WTC11 (cell line): ENCODE measurements at regions not wholly inside any gene's neighbourhood (a gene's known extent, or its start where the extent isn't known, plus 50 kb on each side); places are given as distances from the start of the nearest gene placed in this dataset.

ENCODE experiments used
- ATAC-seq: fragments of 200-7000 bp; cut with Tn5 transposase; 2 replicates; pipeline ENCODE4 v1.10.0; 2021; ENCODE audit warnings: mild to moderate bottlenecking, moderate library complexity
- CTCF ChIA-PET: fragments of 300-600 bp; sonication (Branson Sonifier 250); formaldehyde crosslinking; loops from one replicate; lab custom pipeline; 2021; ENCODE audit warnings: antibody characterized with exemption; lab: Charles Lee
- POLR2A ChIA-PET: fragments of 350-600 bp; sonication (Branson Sonifier 250); formaldehyde crosslinking; loops from one replicate; lab custom pipeline; 2021; ENCODE audit warnings: antibody characterized with exemption; lab: Charles Lee
- DNase-seq: peaks from one replicate; pipeline ENCODE4 v3.0.0; 2021; ENCODE audit warnings: low spot score
- H3K27ac Mint-ChIP-seq: 2 replicates; pipeline ENCODE4 v1.8.0; 2021; ENCODE audit warnings: mixed read lengths
- H3K27me3 Mint-ChIP-seq: 2 replicates; pipeline ENCODE4 v1.8.0; 2021; ENCODE audit warnings: low read depth, mild to moderate bottlenecking, moderate library complexity, mixed read lengths
- H3K36me3 Mint-ChIP-seq: 2 replicates; pipeline ENCODE4 v1.8.0; 2021; ENCODE audit warnings: mixed read lengths
- H3K4me1 Mint-ChIP-seq: 2 replicates; pipeline ENCODE4 v1.8.0; 2022; ENCODE audit warnings: mixed read lengths
- H3K4me3 Mint-ChIP-seq: 2 replicates; pipeline ENCODE4 v1.8.0; 2021; ENCODE audit warnings: mild to moderate bottlenecking, moderate library complexity, mixed read lengths
- H3K9me3 Mint-ChIP-seq: 2 replicates; pipeline ENCODE4 v1.8.0; 2021; ENCODE audit warnings: mixed read lengths
- ATF1 ChIP-seq: sonication (generic); formaldehyde crosslinking; IDR thresholded peaks from 2 replicates; pipeline ENCODE4 v1.8.1; 2023; ENCODE audit warnings: mild to moderate bottlenecking, moderate library complexity, missing genetic modification reagents
- CREB1 ChIP-seq: sonication (generic); formaldehyde crosslinking; IDR thresholded peaks from 2 replicates; pipeline ENCODE4 v1.8.0; 2023; ENCODE audit warnings: mild to moderate bottlenecking, missing genetic modification reagents
- FOXP1 ChIP-seq: sonication (generic); formaldehyde crosslinking; IDR thresholded peaks from 2 replicates; pipeline ENCODE4 v1.8.0; 2022; ENCODE audit warnings: missing genetic modification reagents, mild to moderate bottlenecking, moderate library complexity, borderline replicate concordance
- GRHL2 ChIP-seq: fragments of 250-450 bp; sonication (Bioruptor Pico); IDR thresholded peaks from 2 replicates; pipeline ENCODE4 v1.8.0; 2022; ENCODE audit warnings: mild to moderate bottlenecking, moderate library complexity; ENCODE audit not compliant: insufficient replicate concordance, severe bottlenecking
- GTF2I ChIP-seq: fragments of 250-450 bp; sonication (Bioruptor Pico); conservative IDR thresholded peaks from 2 replicates; pipeline ENCODE4 v1.4.0; 2021; ENCODE audit warnings: mild to moderate bottlenecking
- PRRX2 ChIP-seq: fragments of 250-450 bp; sonication (Bioruptor Pico); IDR thresholded peaks from 2 replicates; pipeline ENCODE4 v1.8.0; 2021; ENCODE audit warnings: mild to moderate bottlenecking
- SMAD3 ChIP-seq: sonication (generic); formaldehyde crosslinking; IDR thresholded peaks from 2 replicates; pipeline ENCODE4 v1.8.0; 2022; ENCODE audit warnings: missing genetic modification reagents, mild to moderate bottlenecking, borderline replicate concordance
- SP1 ChIP-seq: sonication (generic); formaldehyde crosslinking; conservative IDR thresholded peaks from 2 replicates; pipeline ENCODE4 v1.8.1; 2022; ENCODE audit warnings: missing genetic modification reagents
- TCF7 ChIP-seq: sonication (generic); formaldehyde crosslinking; IDR thresholded peaks from 2 replicates; pipeline ENCODE4 v1.8.0; 2022; ENCODE audit warnings: mild to moderate bottlenecking, low read depth, missing genetic modification reagents, moderate library complexity
- TEAD4 ChIP-seq: sonication (generic); formaldehyde crosslinking; IDR thresholded peaks from 2 replicates; pipeline ENCODE4 v1.8.0; 2022; ENCODE audit warnings: mild to moderate bottlenecking, missing genetic modification reagents
- ZNF317 ChIP-seq: sonication (generic); formaldehyde crosslinking; IDR thresholded peaks from 2 replicates; pipeline ENCODE4 v1.8.1; 2023; ENCODE audit warnings: low read depth, mild to moderate bottlenecking, moderate library complexity, missing genetic modification reagents, borderline replicate concordance
- ZNF416 ChIP-seq: fragments of 250-450 bp; sonication (Bioruptor Pico); IDR thresholded peaks from 2 replicates; pipeline ENCODE4 v1.9.0; 2021; ENCODE audit warnings: mild to moderate bottlenecking, inconsistent platforms
- TF ChIP-seq, protein P1 (sequence below): fragments of 250-450 bp; sonication (Bioruptor Pico); IDR thresholded peaks from 2 replicates; pipeline ENCODE4 v1.9.0; 2021; ENCODE audit warnings: mild to moderate bottlenecking
- TF ChIP-seq, protein P2 (sequence below): fragments of 250-450 bp; sonication (Bioruptor Pico); IDR thresholded peaks from 2 replicates; pipeline ENCODE4 v1.9.0; 2021; ENCODE audit warnings: mild to moderate bottlenecking, borderline replicate concordance
- TF ChIP-seq, protein P3 (sequence below): sonication (generic); formaldehyde crosslinking; IDR thresholded peaks from 2 replicates; pipeline ENCODE4 v1.8.1; 2022; ENCODE audit warnings: missing genetic modification reagents, borderline replicate concordance
- TF ChIP-seq, protein P4 (sequence below): sonication (generic); formaldehyde crosslinking; conservative IDR thresholded peaks from 2 replicates; pipeline ENCODE4 v1.8.1; 2022; ENCODE audit warnings: mild to moderate bottlenecking, missing genetic modification reagents
- TF ChIP-seq, protein P5 (sequence below): fragments of 250-450 bp; sonication (Bioruptor Pico); conservative IDR thresholded peaks from 2 replicates; pipeline ENCODE4 v1.9.0; 2021; ENCODE audit warnings: mild to moderate bottlenecking
- TF ChIP-seq, protein P6 (sequence below): sonication (generic); formaldehyde crosslinking; IDR thresholded peaks from 2 replicates; pipeline ENCODE4 v1.8.0; 2022; ENCODE audit warnings: mild to moderate bottlenecking, missing genetic modification reagents
- TF ChIP-seq, protein P7 (sequence below): sonication (generic); formaldehyde crosslinking; IDR thresholded peaks from 2 replicates; pipeline ENCODE4 v1.8.1; 2022; ENCODE audit warnings: mild to moderate bottlenecking, missing genetic modification reagents, moderate library complexity, borderline replicate concordance

DNA sequence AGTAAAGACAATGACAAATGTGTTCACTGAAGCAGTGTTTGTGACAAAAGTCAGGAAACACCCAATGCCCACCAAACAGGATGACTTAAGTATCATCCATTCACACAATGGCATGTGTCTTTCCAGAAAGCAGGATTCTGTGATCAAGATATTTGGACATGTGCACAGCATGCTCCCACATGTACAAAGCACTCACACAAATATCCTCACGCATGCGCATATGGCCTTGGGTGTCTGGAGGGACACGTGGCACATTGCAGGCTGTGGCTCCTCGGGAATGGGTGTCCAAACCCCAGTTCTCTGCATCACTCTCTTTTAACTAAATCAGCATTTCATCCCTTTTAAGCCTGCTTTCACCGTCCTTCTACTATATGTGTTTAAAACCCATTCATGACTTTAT lies 130.5 kb downstream of the KLF13 start:
- no peak overlapping the region for H3K4me3 Mint-ChIP-seq
- no peaks in the 10 kb centered on the region for H3K9me3 Mint-ChIP-seq
- peaks cover 17% of the 10 kb centered on the region for H3K4me1 Mint-ChIP-seq
- ATAC-seq (no peak), DNase-seq (no peak)
- no peak for TF ChIP-seq PRRX2 (CRISPR knock-in tag)
- TF ChIP-seq ZNF416 = no peak
- TF ChIP-seq SP1 = no peak
- TF ChIP-seq CREB1 (CRISPR knock-in tag) = no peak
- no peak for TF ChIP-seq TCF7
- TF ChIP-seq, protein P1, sequence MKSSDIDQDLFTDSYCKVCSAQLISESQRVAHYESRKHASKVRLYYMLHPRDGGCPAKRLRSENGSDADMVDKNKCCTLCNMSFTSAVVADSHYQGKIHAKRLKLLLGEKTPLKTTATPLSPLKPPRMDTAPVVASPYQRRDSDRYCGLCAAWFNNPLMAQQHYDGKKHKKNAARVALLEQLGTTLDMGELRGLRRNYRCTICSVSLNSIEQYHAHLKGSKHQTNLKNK (CRISPR knock-in tag) = no peak
- TF ChIP-seq, protein P2, sequence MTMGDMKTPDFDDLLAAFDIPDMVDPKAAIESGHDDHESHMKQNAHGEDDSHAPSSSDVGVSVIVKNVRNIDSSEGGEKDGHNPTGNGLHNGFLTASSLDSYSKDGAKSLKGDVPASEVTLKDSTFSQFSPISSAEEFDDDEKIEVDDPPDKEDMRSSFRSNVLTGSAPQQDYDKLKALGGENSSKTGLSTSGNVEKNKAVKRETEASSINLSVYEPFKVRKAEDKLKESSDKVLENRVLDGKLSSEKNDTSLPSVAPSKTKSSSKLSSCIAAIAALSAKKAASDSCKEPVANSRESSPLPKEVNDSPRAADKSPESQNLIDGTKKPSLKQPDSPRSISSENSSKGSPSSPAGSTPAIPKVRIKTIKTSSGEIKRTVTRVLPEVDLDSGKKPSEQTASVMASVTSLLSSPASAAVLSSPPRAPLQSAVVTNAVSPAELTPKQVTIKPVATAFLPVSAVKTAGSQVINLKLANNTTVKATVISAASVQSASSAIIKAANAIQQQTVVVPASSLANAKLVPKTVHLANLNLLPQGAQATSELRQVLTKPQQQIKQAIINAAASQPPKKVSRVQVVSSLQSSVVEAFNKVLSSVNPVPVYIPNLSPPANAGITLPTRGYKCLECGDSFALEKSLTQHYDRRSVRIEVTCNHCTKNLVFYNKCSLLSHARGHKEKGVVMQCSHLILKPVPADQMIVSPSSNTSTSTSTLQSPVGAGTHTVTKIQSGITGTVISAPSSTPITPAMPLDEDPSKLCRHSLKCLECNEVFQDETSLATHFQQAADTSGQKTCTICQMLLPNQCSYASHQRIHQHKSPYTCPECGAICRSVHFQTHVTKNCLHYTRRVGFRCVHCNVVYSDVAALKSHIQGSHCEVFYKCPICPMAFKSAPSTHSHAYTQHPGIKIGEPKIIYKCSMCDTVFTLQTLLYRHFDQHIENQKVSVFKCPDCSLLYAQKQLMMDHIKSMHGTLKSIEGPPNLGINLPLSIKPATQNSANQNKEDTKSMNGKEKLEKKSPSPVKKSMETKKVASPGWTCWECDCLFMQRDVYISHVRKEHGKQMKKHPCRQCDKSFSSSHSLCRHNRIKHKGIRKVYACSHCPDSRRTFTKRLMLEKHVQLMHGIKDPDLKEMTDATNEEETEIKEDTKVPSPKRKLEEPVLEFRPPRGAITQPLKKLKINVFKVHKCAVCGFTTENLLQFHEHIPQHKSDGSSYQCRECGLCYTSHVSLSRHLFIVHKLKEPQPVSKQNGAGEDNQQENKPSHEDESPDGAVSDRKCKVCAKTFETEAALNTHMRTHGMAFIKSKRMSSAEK (CRISPR knock-in tag) = no peak
- TF ChIP-seq FOXP1 = no peak
- TF ChIP-seq GTF2I = no peak
- TF ChIP-seq, protein P3, sequence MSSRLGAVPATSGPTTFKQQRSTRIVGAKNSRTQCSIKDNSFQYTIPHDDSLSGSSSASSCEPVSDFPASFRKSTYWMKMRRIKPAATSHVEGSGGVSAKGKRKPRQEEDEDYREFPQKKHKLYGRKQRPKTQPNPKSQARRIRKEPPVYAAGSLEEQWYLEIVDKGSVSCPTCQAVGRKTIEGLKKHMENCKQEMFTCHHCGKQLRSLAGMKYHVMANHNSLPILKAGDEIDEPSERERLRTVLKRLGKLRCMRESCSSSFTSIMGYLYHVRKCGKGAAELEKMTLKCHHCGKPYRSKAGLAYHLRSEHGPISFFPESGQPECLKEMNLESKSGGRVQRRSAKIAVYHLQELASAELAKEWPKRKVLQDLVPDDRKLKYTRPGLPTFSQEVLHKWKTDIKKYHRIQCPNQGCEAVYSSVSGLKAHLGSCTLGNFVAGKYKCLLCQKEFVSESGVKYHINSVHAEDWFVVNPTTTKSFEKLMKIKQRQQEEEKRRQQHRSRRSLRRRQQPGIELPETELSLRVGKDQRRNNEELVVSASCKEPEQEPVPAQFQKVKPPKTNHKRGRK = no peak
- TF ChIP-seq ATF1 (CRISPR knock-in tag) = no peak
- no peak for TF ChIP-seq GRHL2
- TF ChIP-seq SMAD3 (CRISPR knock-in tag) = no peak
- CTCF ChIA-PET = interaction anchor here (0.9 to 3.7 kb wide), 3 partner anchors 14 to 91 kb away, joined by 3 to 25 read pairs (median 3); no protein-coding TSS in a partner anchor
- H3K27me3 Mint-ChIP-seq = no peaks in the 10 kb centered on the region
- POLR2A ChIA-PET = no interaction called here
- H3K27ac Mint-ChIP-seq = no peak overlapping the region
- H3K36me3 Mint-ChIP-seq = no peaks in the 10 kb centered on the region

DNA sequence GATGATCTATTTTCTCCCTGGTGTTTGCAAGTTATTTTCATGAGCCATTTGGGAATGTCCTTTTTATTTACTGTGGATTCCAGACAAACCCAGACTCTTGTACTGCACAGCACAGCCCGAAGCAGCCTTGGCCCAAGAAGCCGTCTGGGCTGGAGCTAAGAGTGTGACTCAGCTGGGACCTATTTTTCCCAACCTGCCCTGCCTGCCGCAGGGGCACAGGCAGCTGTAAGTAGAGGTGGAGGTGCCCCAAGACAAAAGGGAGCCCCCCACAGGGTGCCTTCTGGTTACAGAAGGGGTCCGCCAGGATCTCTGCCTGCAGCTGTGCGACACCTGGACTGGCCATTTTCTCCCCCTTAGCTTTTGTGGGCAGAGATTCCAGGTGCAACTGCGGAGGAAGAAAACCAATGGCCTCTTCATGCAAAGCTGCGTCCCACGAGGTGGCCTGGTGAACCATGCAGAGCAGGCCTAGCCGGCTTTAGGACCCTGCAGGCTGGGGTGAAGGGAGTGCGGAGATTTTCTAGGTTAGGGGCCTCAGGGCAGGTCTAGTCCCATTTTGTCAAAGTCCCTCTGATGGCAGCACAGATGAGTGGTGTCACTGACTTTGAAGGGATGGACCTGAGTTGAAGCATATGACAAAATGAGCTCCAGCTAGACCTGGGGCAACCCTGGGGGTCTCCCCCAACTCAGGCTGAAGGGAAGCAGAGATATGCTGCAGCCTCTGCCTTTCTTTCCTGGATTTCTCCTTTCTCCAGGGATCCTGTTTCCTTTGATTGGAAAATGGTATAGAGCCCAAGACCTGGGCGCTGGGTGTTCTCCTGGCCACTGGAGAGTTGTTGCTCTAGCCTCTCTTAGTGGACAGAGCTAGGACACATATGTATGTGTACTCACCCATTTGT lies 131.2 kb downstream of the KLF13 start:
- TF ChIP-seq ATF1 (CRISPR knock-in tag) (no peak), TEAD4 (CRISPR knock-in tag) (no peak), GRHL2 (no peak), GTF2I (no peak), SMAD3 (CRISPR knock-in tag) (no peak), ZNF317 (CRISPR knock-in tag) (no peak)
- TF ChIP-seq, protein P4, sequence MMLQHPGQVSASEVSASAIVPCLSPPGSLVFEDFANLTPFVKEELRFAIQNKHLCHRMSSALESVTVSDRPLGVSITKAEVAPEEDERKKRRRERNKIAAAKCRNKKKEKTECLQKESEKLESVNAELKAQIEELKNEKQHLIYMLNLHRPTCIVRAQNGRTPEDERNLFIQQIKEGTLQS (CRISPR knock-in tag) = no peak
- TF ChIP-seq, protein P5, sequence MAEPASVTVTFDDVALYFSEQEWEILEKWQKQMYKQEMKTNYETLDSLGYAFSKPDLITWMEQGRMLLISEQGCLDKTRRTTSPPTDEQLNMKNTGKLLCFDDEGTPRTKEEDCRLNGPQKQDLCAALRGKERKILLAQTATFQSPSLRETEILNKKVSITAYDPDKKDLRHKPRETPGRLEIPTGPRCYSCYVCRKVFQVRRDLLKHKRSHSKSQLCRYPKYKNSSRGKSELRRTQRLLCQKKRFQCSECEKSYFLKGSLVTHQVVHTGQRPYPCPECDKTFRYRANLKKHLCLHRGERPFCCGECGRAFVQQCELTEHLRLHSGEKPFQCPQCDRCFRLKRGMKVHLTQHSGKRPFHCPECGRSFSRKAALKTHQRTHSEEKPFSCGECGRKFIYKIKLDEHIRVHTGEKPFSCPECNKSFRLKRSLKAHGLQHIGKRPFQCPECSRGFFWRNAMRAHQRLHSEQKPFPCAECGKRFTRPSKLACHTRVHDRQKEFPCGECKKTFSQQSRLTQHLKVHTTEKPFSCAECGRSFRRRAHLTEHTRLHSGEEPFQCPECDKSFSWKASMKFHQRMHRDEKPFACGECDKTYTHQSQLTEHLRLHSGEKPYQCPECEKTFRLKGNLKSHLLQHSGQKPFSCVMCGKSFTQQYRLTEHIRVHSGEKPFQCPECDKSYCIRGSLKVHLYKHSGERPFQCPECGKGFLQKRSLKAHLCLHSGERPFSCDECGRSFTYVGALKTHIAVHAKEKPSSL (CRISPR knock-in tag) = no peak
- TF ChIP-seq, protein P6, sequence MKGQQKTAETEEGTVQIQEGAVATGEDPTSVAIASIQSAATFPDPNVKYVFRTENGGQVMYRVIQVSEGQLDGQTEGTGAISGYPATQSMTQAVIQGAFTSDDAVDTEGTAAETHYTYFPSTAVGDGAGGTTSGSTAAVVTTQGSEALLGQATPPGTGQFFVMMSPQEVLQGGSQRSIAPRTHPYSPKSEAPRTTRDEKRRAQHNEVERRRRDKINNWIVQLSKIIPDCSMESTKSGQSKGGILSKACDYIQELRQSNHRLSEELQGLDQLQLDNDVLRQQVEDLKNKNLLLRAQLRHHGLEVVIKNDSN (CRISPR knock-in tag) = no peak
- TF ChIP-seq, protein P7, sequence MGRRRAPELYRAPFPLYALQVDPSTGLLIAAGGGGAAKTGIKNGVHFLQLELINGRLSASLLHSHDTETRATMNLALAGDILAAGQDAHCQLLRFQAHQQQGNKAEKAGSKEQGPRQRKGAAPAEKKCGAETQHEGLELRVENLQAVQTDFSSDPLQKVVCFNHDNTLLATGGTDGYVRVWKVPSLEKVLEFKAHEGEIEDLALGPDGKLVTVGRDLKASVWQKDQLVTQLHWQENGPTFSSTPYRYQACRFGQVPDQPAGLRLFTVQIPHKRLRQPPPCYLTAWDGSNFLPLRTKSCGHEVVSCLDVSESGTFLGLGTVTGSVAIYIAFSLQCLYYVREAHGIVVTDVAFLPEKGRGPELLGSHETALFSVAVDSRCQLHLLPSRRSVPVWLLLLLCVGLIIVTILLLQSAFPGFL (CRISPR knock-in tag) = no peak
- no peak overlapping the region for H3K4me3 Mint-ChIP-seq
- DNase-seq (no peak), ATAC-seq (peak; percentile 61)
- H3K27ac Mint-ChIP-seq = no peak overlapping the region
- peaks cover 17% of the 10 kb centered on the region for H3K4me1 Mint-ChIP-seq
- no peaks in the 10 kb centered on the region for H3K9me3 Mint-ChIP-seq
- ChIA-PET CTCF (interaction anchor here (0.9 to 3.7 kb wide), 5 partner anchors 15 to 92 kb away, joined by 3 to 25 read pairs (median 3); no protein-coding TSS in a partner anchor), POLR2A (no interaction called here)
- H3K36me3 Mint-ChIP-seq = no peaks in the 10 kb centered on the region
- H3K27me3 Mint-ChIP-seq = no peaks in the 10 kb centered on the region
